ENCODE measurements at regions not wholly inside any gene's neighbourhood (a gene's known extent, or its start where the extent isn't known, plus 50 kb on each side); places are given as distances from the start of the nearest gene placed in this dataset.

DNA sequence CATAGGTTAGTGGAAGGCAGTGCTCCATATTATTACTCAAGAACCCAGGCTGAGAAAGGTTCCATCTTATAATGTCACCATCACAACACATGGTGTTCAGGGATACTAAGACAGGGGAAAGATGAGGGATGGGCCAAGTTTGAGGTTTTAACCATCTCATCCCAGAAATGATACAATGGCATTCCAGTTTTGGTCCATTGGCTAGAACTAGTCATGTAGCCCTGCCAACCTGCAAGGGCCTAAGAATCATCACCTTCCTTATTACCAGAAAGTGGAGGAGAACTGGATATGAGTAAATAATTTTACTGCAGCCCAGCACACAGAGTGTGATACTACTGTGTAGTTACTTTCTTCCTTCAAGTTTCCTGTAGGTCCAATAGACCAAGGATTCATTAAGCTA is 144.5 kb upstream of the ABCA1 start:
- Histone ChIP-seq H3K4me3 (ENCODE audit: low read depth, low read length) (no peak overlapping the region), H4K12ac (ENCODE audit: low read depth, low read length) (no peak overlapping the region), H2AFZ (ENCODE audit: insufficient read depth, low read length, poor library complexity) (no peak overlapping the region), H3K9me3 (ENCODE audit: insufficient read depth, low read depth, low read length) (no peaks in the 10 kb centered on the region), H3K27me3 (ENCODE audit: insufficient read depth, low read length) (no peaks in the 10 kb centered on the region), H3K79me2 (ENCODE audit: control insufficient read depth, insufficient read depth, low read length, poor library complexity) (no peaks in the 10 kb centered on the region), H3K27ac (ENCODE audit: low read depth, low read length) (no peak overlapping the region), H2BK120ac (ENCODE audit: insufficient read depth, low read length, poor library complexity) (no peak overlapping the region), H3K23ac (ENCODE audit: low read length) (no peak overlapping the region), H2AK5ac (ENCODE audit: low read length) (no peak overlapping the region), H4K91ac (ENCODE audit: low read depth, low read length) (no peak overlapping the region), H3K4me1 (ENCODE audit: control insufficient read depth in 1 of 2, insufficient read depth in 2 of 2, low read length in 2 of 2) (peaks cover 3 to 7% of the 10 kb centered on the region in 2 experiments), H3K18ac (ENCODE audit: low read length) (no peak overlapping the region), H3K4ac (ENCODE audit: low read depth, low read length) (no peak overlapping the region), H3K4me2 (ENCODE audit: low read length) (no peak overlapping the region), H2BK5ac (ENCODE audit: low read depth, low read length, poor library complexity) (no peak overlapping the region), H3K79me1 (ENCODE audit: low read length) (no peaks in the 10 kb centered on the region), H3K14ac (ENCODE audit: low read length) (no peak overlapping the region), H2BK12ac (ENCODE audit: low read length) (no peak overlapping the region), H4K8ac (ENCODE audit: low read depth, low read length) (no peak overlapping the region), H3K9ac (ENCODE audit: low read length) (no peak overlapping the region), H3K36me3 (ENCODE audit: control insufficient read depth in 1 of 2, insufficient read depth in 2 of 2, low read length in 2 of 2) (no peaks in the 10 kb centered on the region)
- DNase-seq, result no peak

DNA sequence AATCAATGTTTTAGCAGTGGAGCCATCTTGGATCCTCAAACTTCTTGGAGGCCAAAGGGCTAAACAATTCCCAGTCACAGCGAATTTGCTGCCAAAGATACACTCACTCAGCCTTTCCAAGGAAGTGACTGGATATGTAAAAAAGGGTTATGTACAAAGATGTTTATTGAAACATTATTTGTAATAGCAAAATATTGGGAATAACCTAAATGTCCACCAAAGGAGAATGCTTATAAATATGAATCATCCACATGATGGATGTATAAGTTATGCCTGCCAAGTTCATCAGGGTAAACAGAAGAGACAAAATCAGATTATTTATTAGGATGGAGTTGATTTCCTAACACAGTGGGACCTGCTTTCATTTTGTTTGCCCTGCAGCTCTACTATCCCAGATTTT is 145.2 kb upstream of the ABCA1 start:
- Histone ChIP-seq H4K12ac (ENCODE audit: low read depth, low read length) (no peak overlapping the region), H4K8ac (ENCODE audit: low read depth, low read length) (no peak overlapping the region), H4K91ac (ENCODE audit: low read depth, low read length) (no peak overlapping the region), H3K14ac (ENCODE audit: low read length) (no peak overlapping the region), H2AK5ac (ENCODE audit: low read length) (no peak overlapping the region), H3K79me1 (ENCODE audit: low read length) (no peaks in the 10 kb centered on the region), H2BK5ac (ENCODE audit: low read depth, low read length, poor library complexity) (no peak overlapping the region), H3K27ac (ENCODE audit: low read depth, low read length) (no peak overlapping the region), H3K23ac (ENCODE audit: low read length) (no peak overlapping the region), H3K4me3 (ENCODE audit: low read depth, low read length) (no peak overlapping the region), H3K79me2 (ENCODE audit: control insufficient read depth, insufficient read depth, low read length, poor library complexity) (no peaks in the 10 kb centered on the region), H3K27me3 (ENCODE audit: insufficient read depth, low read length) (no peaks in the 10 kb centered on the region), H3K4me1 (ENCODE audit: control insufficient read depth in 1 of 2, insufficient read depth in 2 of 2, low read length in 2 of 2) (peaks cover 3 to 7% of the 10 kb centered on the region in 2 experiments), H2BK120ac (ENCODE audit: insufficient read depth, low read length, poor library complexity) (no peak overlapping the region), H3K18ac (ENCODE audit: low read length) (no peak overlapping the region), H3K4me2 (ENCODE audit: low read length) (no peak overlapping the region), H3K9ac (ENCODE audit: low read length) (no peak overlapping the region), H2BK12ac (ENCODE audit: low read length) (no peak overlapping the region), H3K9me3 (ENCODE audit: insufficient read depth, low read depth, low read length) (no peaks in the 10 kb centered on the region), H3K36me3 (ENCODE audit: control insufficient read depth in 1 of 2, insufficient read depth in 2 of 2, low read length in 2 of 2) (no peaks in the 10 kb centered on the region), H2AFZ (ENCODE audit: insufficient read depth, low read length, poor library complexity) (no peak overlapping the region), H3K4ac (ENCODE audit: low read depth, low read length) (no peak overlapping the region)
- no CpG with 5 or more reads among the region's 1 CpG for WGBS (ENCODE audit: extremely low coverage, insufficient coverage, insufficient read length)
- no peak for DNase-seq

DNA sequence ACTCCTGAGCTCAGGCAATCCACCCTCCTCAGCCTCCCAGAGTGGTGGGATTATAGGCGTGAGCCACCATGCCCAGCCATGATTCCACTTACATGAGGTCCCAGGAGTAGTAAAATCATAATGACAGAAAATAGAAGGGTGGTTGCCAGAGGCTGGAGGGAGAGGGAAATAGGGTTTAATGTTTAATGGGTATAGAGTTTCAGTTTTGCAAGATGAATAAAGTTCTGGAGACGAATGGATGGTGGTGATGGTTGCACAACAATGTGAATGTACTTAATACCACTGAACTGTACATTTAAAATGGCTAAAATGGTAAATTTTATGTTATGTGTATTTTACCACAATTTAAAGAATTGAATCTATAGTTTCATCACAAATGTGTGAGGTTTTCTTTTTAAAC is 146.5 kb upstream of the ABCA1 start:
- Histone ChIP-seq H3K14ac (ENCODE audit: low read length) (no peak overlapping the region), H3K79me1 (ENCODE audit: low read length) (no peaks in the 10 kb centered on the region), H3K27ac (ENCODE audit: low read depth, low read length) (no peak overlapping the region), H4K12ac (ENCODE audit: low read depth, low read length) (no peak overlapping the region), H3K9me3 (ENCODE audit: insufficient read depth, low read depth, low read length) (no peaks in the 10 kb centered on the region), H2BK5ac (ENCODE audit: low read depth, low read length, poor library complexity) (no peak overlapping the region), H3K79me2 (ENCODE audit: control insufficient read depth, insufficient read depth, low read length, poor library complexity) (no peaks in the 10 kb centered on the region), H3K9ac (ENCODE audit: low read length) (no peak overlapping the region), H3K36me3 (ENCODE audit: control insufficient read depth in 1 of 2, insufficient read depth in 2 of 2, low read length in 2 of 2) (no peaks in the 10 kb centered on the region), H3K18ac (ENCODE audit: low read length) (no peak overlapping the region), H2AFZ (ENCODE audit: insufficient read depth, low read length, poor library complexity) (no peak overlapping the region), H3K4me3 (ENCODE audit: low read depth, low read length) (no peak overlapping the region), H3K4ac (ENCODE audit: low read depth, low read length) (no peak overlapping the region), H4K8ac (ENCODE audit: low read depth, low read length) (no peak overlapping the region), H3K23ac (ENCODE audit: low read length) (no peak overlapping the region), H3K27me3 (ENCODE audit: insufficient read depth, low read length) (no peaks in the 10 kb centered on the region), H2AK5ac (ENCODE audit: low read length) (no peak overlapping the region), H4K91ac (ENCODE audit: low read depth, low read length) (no peak overlapping the region), H2BK12ac (ENCODE audit: low read length) (no peak overlapping the region), H2BK120ac (ENCODE audit: insufficient read depth, low read length, poor library complexity) (no peak overlapping the region), H3K4me2 (ENCODE audit: low read length) (no peak overlapping the region), H3K4me1 (ENCODE audit: control insufficient read depth in 1 of 2, insufficient read depth in 2 of 2, low read length in 2 of 2) (peaks cover 2 to 6% of the 10 kb centered on the region in 2 experiments)
- 100% methylated on average over 1 of the region's 2 CpGs for WGBS (ENCODE audit: extremely low coverage, insufficient coverage, insufficient read length)
- DNase-seq, result no peak

DNA sequence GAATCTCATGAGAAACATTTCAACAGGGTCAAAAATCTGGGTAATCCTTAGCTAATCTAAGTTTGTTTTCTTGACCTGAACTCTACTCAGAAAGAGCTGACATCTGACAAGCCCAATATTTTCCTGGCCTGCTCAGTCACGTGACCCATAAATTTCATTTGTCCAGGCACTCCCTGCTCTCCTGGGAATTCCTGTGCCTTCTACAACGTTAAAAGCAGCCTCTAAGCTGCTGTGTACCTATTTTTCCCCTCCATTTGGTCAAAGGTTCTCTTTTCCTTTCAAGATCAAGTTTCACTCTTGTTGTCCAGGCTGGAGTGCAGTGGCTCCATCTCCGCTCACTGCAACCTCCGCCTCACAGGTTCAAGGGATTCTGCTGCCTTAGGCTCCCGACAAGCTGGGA is 148.8 kb upstream of the ABCA1 start:
- no peak overlapping the region for H2AFZ ChIP-seq (ENCODE audit: insufficient read depth, low read length, poor library complexity)
- H3K27me3 ChIP-seq (ENCODE audit: insufficient read depth, low read length), result no peaks in the 10 kb centered on the region
- no peak overlapping the region for H3K9ac ChIP-seq (ENCODE audit: low read length)
- H4K8ac ChIP-seq (ENCODE audit: low read depth, low read length), result no peak overlapping the region
- H3K18ac ChIP-seq (ENCODE audit: low read length), result no peak overlapping the region
- no CpG with 5 or more reads among the region's 5 CpGs for WGBS (ENCODE audit: extremely low coverage, insufficient coverage, insufficient read length)
- no peak overlapping the region for H3K4me2 ChIP-seq (ENCODE audit: low read length)
- H3K4me3 ChIP-seq (ENCODE audit: low read depth, low read length), result no peak overlapping the region
- no peak overlapping the region for H3K14ac ChIP-seq (ENCODE audit: low read length)
- no peak overlapping the region for H4K91ac ChIP-seq (ENCODE audit: low read depth, low read length)
- no peak overlapping the region for H2BK5ac ChIP-seq (ENCODE audit: low read depth, low read length, poor library complexity)
- no peak overlapping the region for H4K12ac ChIP-seq (ENCODE audit: low read depth, low read length)
- no peak overlapping the region for H2AK5ac ChIP-seq (ENCODE audit: low read length)
- H3K36me3 ChIP-seq (ENCODE audit: control insufficient read depth in 1 of 2, insufficient read depth in 2 of 2, low read length in 2 of 2), result no peaks in the 10 kb centered on the region
- peaks cover 0 to 2% of the 10 kb centered on the region in 2 experiments for H3K4me1 ChIP-seq (ENCODE audit: control insufficient read depth in 1 of 2, insufficient read depth in 2 of 2, low read length in 2 of 2)
- no peak overlapping the region for H3K23ac ChIP-seq (ENCODE audit: low read length)
- no peak overlapping the region for H2BK120ac ChIP-seq (ENCODE audit: insufficient read depth, low read length, poor library complexity)
- H2BK12ac ChIP-seq (ENCODE audit: low read length), result no peak overlapping the region
- H3K4ac ChIP-seq (ENCODE audit: low read depth, low read length), result no peak overlapping the region
- no peaks in the 10 kb centered on the region for H3K9me3 ChIP-seq (ENCODE audit: insufficient read depth, low read depth, low read length)
- DNase-seq, result no peak
- H3K79me1 ChIP-seq (ENCODE audit: low read length), result no peaks in the 10 kb centered on the region
- H3K79me2 ChIP-seq (ENCODE audit: control insufficient read depth, insufficient read depth, low read length, poor library complexity), result no peaks in the 10 kb centered on the region
- no peak overlapping the region for H3K27ac ChIP-seq (ENCODE audit: low read depth, low read length)
